GM23338 (cell line): ENCODE measurements at regions not wholly inside any gene's neighbourhood (a gene's known extent, or its start where the extent isn't known, plus 50 kb on each side); places are given as distances from the start of the nearest gene placed in this dataset.

ENCODE experiments used
- ATAC-seq: fragments of 200-7000 bp; cut with Tn5 transposase; 3 replicates; pipeline ENCODE4 v1.9.1; 2020
- DNase-seq: peaks from one replicate; pipeline ENCODE4 v3.0.0-alpha.2; 2015; ENCODE audit warnings: low spot score
- H2AFZ ChIP-seq: fragments of 200-600 bp; sonication (generic); 2 replicates; pipeline ENCODE4 v1.8.0; 2016; ENCODE audit warnings: antibody characterized with exemption, mild to moderate bottlenecking, moderate library complexity
- H3F3A ChIP-seq: fragments of 200-600 bp; sonication (generic); replicated peaks from 2 replicates; pipeline ENCODE4 v1.8.0; 2017; ENCODE audit warnings: antibody characterized with exemption, mixed run types, low read depth
- H3K27ac ChIP-seq: fragments of 200-600 bp; sonication (generic); 2 replicates; pipeline ENCODE4 v1.6.1; 2016; ENCODE audit warnings: low read depth
- H3K27me3 ChIP-seq: fragments of 200-600 bp; sonication (generic); 2 replicates; pipeline ENCODE4 v1.8.0; 2016; ENCODE audit warnings: mild to moderate bottlenecking, mixed run types, moderate library complexity; ENCODE audit not compliant: insufficient read depth
- H3K36me3 ChIP-seq: fragments of 200-600 bp; sonication (generic); 2 replicates; pipeline ENCODE4 v1.8.0; 2016; ENCODE audit warnings: mild to moderate bottlenecking; ENCODE audit not compliant: insufficient read depth
- H3K4me1 ChIP-seq: fragments of 200-600 bp; sonication (generic); 2 replicates; pipeline ENCODE4 v1.8.0; 2016; ENCODE audit warnings: mild to moderate bottlenecking, moderate library complexity; ENCODE audit not compliant: insufficient read depth
- H3K4me2 ChIP-seq: fragments of 200-600 bp; sonication (generic); 2 replicates; pipeline ENCODE4 v1.7.1; 2017; ENCODE audit warnings: mixed run types
- H3K4me3 ChIP-seq: fragments of 200-600 bp; sonication (generic); 2 replicates; pipeline ENCODE4 v1.6.1; 2016; ENCODE audit warnings: mixed run types
- H3K79me2 ChIP-seq: fragments of 200-600 bp; sonication (generic); replicated peaks from 2 replicates; pipeline ENCODE4 v1.8.0; 2017; ENCODE audit warnings: mild to moderate bottlenecking; ENCODE audit not compliant: insufficient read depth
- H3K9me2 ChIP-seq: fragments of 200-600 bp; sonication (generic); 2 replicates; pipeline ENCODE4 v1.8.0; 2017; ENCODE audit not compliant: insufficient read depth
- H4K20me1 ChIP-seq: fragments of 200-600 bp; sonication (generic); replicated peaks from 2 replicates; pipeline ENCODE4 v1.8.0; 2017; ENCODE audit warnings: mild to moderate bottlenecking; ENCODE audit not compliant: insufficient read depth
- H3K27ac Mint-ChIP-seq: 2 replicates; pipeline ENCODE4 v1.8.0; 2020; ENCODE audit warnings: inconsistent platforms, mild to moderate bottlenecking, moderate library complexity, mixed read lengths
- H3K27me3 Mint-ChIP-seq: 3 replicates; pipeline ENCODE4 v1.8.0; 2022; ENCODE audit warnings: low read depth, mild to moderate bottlenecking, moderate library complexity, mixed read lengths, inconsistent platforms; ENCODE audit not compliant: insufficient read depth, poor library complexity
- H3K36me3 Mint-ChIP-seq: 3 replicates; pipeline ENCODE4 v1.8.0; 2021; ENCODE audit warnings: low read depth, mild to moderate bottlenecking, inconsistent platforms, moderate library complexity, mixed read lengths
- H3K4me1 Mint-ChIP-seq: 3 replicates; pipeline ENCODE4 v1.8.0; 2020; ENCODE audit warnings: mild to moderate bottlenecking, inconsistent platforms, mixed read lengths
- H3K4me3 Mint-ChIP-seq: 3 replicates; pipeline ENCODE4 v1.8.0; 2021; ENCODE audit warnings: moderate library complexity, mild to moderate bottlenecking, inconsistent platforms, mixed read lengths
- H3K9me3 Mint-ChIP-seq: 3 replicates; pipeline ENCODE4 v1.8.0; 2020; ENCODE audit warnings: moderate library complexity, mild to moderate bottlenecking, inconsistent platforms, mixed read lengths
- CREB1 ChIP-seq: fragments of 250-450 bp; sonication (Bioruptor Pico); IDR thresholded peaks from 2 replicates; pipeline ENCODE4 v1.5.0; 2020; ENCODE audit warnings: low read depth, mild to moderate bottlenecking, moderate library complexity
- EZH2 ChIP-seq: fragments of 200-600 bp; sonication (generic); IDR thresholded peaks from one replicate; pipeline ENCODE4 v1.8.0; 2017; ENCODE audit warnings: antibody characterized with exemption, mild to moderate bottlenecking, low read depth; ENCODE audit not compliant: unreplicated experiment
- EZH2phosphoT487 ChIP-seq: fragments of 200-600 bp; sonication (generic); IDR thresholded peaks from one replicate; pipeline ENCODE4 v1.8.1; 2018; ENCODE audit warnings: antibody characterized with exemption; ENCODE audit not compliant: unreplicated experiment
- NANOG ChIP-seq: IDR thresholded peaks from 2 replicates; pipeline ENCODE4 v1.6.1; 2016; ENCODE audit warnings: antibody characterized with exemption, borderline replicate concordance
- POLR2AphosphoS5 ChIP-seq: IDR thresholded peaks from 2 replicates; pipeline ENCODE4 v1.6.1; 2016; ENCODE audit warnings: antibody characterized with exemption, low read depth
- STAT1 ChIP-seq: IDR thresholded peaks from one replicate; pipeline ENCODE4 v1.6.1; 2016; ENCODE audit warnings: antibody characterized with exemption; ENCODE audit not compliant: unreplicated experiment
- ZNF114 ChIP-seq: fragments of 250-450 bp; sonication (Bioruptor Pico); IDR thresholded peaks from 2 replicates; pipeline ENCODE4 v1.5.0; 2020; ENCODE audit warnings: mild to moderate bottlenecking, moderate library complexity
- ZNF331 ChIP-seq: fragments of 250-450 bp; sonication (Bioruptor Pico); IDR thresholded peaks from 2 replicates; pipeline ENCODE4 v1.5.0; 2020; ENCODE audit warnings: low read depth, mild to moderate bottlenecking, moderate library complexity
- TF ChIP-seq, protein P1 (sequence below): fragments of 250-450 bp; sonication (Bioruptor Pico); IDR thresholded peaks from 2 replicates; pipeline ENCODE4 v1.5.0; 2020; ENCODE audit warnings: mild to moderate bottlenecking, moderate library complexity
- TF ChIP-seq, protein P2 (sequence below): IDR thresholded peaks from 2 replicates; pipeline ENCODE4 v1.6.1; 2016; ENCODE audit warnings: antibody characterized with exemption
- TF ChIP-seq, protein P3 (sequence below), 2 experiments: fragments of 200-600 bp in 1 of 2; sonication (generic) in 1 of 2; conservative IDR thresholded peaks; 2 replicates each; pipeline versions ENCODE4 v1.5.1 to v1.6.1; 2016 to 2017; ENCODE audit warnings: antibody characterized with exemption in 2 of 2, low read depth in 2 of 2, mild to moderate bottlenecking in 2 of 2, moderate library complexity in 1 of 2
- TF ChIP-seq, protein P4 (sequence below): IDR thresholded peaks from one replicate; pipeline ENCODE4 v1.6.1; 2018; ENCODE audit warnings: antibody characterized with exemption; ENCODE audit not compliant: unreplicated experiment

DNA sequence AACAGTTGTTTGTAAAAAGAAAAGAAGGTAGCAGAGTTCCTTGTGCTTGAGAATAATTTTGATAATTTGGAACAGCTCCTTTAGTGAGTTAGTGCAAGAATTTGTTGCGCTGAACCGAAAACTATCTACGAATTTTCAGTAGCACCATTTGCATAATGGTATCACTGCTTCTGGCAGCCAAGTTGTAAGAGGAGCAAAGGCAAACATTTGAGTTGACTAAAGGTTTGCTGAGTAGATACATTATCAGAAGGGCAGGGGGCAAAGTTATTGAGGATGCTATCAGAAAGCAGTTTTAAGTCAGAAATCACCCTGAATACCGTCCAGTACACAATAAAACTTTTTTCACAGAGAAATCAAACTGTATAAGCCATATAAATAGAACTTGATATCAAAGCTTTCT lies 181.5 kb upstream of the MOCS2 start:
- no peaks in the 10 kb centered on the region for H3K27me3 Mint-ChIP-seq
- H3K79me2 ChIP-seq: no peaks in the 10 kb centered on the region
- H3F3A ChIP-seq: no peaks in the 10 kb centered on the region
- TF ChIP-seq, protein P1, sequence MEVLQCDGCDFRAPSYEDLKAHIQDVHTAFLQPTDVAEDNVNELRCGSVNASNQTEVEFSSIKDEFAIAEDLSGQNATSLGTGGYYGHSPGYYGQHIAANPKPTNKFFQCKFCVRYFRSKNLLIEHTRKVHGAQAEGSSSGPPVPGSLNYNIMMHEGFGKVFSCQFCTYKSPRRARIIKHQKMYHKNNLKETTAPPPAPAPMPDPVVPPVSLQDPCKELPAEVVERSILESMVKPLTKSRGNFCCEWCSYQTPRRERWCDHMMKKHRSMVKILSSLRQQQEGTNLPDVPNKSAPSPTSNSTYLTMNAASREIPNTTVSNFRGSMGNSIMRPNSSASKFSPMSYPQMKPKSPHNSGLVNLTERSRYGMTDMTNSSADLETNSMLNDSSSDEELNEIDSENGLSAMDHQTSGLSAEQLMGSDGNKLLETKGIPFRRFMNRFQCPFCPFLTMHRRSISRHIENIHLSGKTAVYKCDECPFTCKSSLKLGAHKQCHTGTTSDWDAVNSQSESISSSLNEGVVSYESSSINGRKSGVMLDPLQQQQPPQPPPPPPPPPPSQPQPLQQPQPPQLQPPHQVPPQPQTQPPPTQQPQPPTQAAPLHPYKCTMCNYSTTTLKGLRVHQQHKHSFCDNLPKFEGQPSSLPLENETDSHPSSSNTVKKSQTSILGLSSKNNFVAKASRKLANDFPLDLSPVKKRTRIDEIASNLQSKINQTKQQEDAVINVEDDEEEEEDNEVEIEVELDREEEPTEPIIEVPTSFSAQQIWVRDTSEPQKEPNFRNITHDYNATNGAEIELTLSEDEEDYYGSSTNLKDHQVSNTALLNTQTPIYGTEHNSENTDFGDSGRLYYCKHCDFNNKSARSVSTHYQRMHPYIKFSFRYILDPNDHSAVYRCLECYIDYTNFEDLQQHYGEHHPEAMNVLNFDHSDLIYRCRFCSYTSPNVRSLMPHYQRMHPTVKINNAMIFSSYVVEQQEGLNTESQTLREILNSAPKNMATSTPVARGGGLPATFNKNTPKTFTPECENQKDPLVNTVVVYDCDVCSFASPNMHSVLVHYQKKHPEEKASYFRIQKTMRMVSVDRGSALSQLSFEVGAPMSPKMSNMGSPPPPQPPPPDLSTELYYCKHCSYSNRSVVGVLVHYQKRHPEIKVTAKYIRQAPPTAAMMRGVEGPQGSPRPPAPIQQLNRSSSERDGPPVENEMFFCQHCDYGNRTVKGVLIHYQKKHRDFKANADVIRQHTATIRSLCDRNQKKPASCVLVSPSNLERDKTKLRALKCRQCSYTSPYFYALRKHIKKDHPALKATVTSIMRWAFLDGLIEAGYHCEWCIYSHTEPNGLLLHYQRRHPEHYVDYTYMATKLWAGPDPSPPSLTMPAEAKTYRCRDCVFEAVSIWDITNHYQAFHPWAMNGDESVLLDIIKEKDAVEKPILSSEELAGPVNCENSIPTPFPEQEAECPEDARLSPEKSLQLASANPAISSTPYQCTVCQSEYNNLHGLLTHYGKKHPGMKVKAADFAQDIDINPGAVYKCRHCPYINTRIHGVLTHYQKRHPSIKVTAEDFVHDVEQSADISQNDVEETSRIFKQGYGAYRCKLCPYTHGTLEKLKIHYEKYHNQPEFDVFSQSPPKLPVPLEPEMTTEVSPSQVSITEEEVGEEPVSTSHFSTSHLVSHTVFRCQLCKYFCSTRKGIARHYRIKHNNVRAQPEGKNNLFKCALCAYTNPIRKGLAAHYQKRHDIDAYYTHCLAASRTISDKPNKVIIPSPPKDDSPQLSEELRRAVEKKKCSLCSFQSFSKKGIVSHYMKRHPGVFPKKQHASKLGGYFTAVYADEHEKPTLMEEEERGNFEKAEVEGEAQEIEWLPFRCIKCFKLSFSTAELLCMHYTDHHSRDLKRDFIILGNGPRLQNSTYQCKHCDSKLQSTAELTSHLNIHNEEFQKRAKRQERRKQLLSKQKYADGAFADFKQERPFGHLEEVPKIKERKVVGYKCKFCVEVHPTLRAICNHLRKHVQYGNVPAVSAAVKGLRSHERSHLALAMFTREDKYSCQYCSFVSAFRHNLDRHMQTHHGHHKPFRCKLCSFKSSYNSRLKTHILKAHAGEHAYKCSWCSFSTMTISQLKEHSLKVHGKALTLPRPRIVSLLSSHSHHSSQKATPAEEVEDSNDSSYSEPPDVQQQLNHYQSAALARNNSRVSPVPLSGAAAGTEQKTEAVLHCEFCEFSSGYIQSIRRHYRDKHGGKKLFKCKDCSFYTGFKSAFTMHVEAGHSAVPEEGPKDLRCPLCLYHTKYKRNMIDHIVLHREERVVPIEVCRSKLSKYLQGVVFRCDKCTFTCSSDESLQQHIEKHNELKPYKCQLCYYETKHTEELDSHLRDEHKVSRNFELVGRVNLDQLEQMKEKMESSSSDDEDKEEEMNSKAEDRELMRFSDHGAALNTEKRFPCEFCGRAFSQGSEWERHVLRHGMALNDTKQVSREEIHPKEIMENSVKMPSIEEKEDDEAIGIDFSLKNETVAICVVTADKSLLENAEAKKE (CRISPR knock-in tag): no peak
- TF ChIP-seq, protein P2, sequence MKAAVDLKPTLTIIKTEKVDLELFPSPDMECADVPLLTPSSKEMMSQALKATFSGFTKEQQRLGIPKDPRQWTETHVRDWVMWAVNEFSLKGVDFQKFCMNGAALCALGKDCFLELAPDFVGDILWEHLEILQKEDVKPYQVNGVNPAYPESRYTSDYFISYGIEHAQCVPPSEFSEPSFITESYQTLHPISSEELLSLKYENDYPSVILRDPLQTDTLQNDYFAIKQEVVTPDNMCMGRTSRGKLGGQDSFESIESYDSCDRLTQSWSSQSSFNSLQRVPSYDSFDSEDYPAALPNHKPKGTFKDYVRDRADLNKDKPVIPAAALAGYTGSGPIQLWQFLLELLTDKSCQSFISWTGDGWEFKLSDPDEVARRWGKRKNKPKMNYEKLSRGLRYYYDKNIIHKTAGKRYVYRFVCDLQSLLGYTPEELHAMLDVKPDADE: no peak
- no peak for TF ChIP-seq EZH2
- TF ChIP-seq ZNF114 (CRISPR knock-in tag): no peak
- no peak for TF ChIP-seq CREB1
- TF ChIP-seq, protein P3, sequence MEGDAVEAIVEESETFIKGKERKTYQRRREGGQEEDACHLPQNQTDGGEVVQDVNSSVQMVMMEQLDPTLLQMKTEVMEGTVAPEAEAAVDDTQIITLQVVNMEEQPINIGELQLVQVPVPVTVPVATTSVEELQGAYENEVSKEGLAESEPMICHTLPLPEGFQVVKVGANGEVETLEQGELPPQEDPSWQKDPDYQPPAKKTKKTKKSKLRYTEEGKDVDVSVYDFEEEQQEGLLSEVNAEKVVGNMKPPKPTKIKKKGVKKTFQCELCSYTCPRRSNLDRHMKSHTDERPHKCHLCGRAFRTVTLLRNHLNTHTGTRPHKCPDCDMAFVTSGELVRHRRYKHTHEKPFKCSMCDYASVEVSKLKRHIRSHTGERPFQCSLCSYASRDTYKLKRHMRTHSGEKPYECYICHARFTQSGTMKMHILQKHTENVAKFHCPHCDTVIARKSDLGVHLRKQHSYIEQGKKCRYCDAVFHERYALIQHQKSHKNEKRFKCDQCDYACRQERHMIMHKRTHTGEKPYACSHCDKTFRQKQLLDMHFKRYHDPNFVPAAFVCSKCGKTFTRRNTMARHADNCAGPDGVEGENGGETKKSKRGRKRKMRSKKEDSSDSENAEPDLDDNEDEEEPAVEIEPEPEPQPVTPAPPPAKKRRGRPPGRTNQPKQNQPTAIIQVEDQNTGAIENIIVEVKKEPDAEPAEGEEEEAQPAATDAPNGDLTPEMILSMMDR (conservative IDR thresholded peaks at IDR 0.05; ENCODE audit: low read depth in 2 of 2): no peak
- TF ChIP-seq STAT1: no peak
- TF ChIP-seq, protein P4, sequence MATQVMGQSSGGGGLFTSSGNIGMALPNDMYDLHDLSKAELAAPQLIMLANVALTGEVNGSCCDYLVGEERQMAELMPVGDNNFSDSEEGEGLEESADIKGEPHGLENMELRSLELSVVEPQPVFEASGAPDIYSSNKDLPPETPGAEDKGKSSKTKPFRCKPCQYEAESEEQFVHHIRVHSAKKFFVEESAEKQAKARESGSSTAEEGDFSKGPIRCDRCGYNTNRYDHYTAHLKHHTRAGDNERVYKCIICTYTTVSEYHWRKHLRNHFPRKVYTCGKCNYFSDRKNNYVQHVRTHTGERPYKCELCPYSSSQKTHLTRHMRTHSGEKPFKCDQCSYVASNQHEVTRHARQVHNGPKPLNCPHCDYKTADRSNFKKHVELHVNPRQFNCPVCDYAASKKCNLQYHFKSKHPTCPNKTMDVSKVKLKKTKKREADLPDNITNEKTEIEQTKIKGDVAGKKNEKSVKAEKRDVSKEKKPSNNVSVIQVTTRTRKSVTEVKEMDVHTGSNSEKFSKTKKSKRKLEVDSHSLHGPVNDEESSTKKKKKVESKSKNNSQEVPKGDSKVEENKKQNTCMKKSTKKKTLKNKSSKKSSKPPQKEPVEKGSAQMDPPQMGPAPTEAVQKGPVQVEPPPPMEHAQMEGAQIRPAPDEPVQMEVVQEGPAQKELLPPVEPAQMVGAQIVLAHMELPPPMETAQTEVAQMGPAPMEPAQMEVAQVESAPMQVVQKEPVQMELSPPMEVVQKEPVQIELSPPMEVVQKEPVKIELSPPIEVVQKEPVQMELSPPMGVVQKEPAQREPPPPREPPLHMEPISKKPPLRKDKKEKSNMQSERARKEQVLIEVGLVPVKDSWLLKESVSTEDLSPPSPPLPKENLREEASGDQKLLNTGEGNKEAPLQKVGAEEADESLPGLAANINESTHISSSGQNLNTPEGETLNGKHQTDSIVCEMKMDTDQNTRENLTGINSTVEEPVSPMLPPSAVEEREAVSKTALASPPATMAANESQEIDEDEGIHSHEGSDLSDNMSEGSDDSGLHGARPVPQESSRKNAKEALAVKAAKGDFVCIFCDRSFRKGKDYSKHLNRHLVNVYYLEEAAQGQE: no peak
- no peak for TF ChIP-seq EZH2phosphoT487
- TF ChIP-seq ZNF331 (CRISPR knock-in tag): no peak
- no peak for TF ChIP-seq POLR2AphosphoS5
- no peak for TF ChIP-seq NANOG
- DNase-seq: no peak
- no peak overlapping the region for H3K4me3 ChIP-seq
- H2AFZ ChIP-seq: no peak overlapping the region; the same call in 1 of the 2 replicates
- H3K27ac Mint-ChIP-seq: no peak overlapping the region
- H3K4me1 Mint-ChIP-seq: no peaks in the 10 kb centered on the region
- no peaks in the 10 kb centered on the region for H4K20me1 ChIP-seq
- no peak overlapping the region for H3K27ac ChIP-seq
- no peaks in the 10 kb centered on the region for H3K36me3 ChIP-seq
- no peak overlapping the region for H3K4me2 ChIP-seq
- peaks cover 14% of the 10 kb centered on the region; the same call in 2 of the 3 replicates for H3K36me3 Mint-ChIP-seq
- H3K27me3 ChIP-seq: no peaks in the 10 kb centered on the region
- no peak for ATAC-seq
- peaks cover 7% of the 10 kb centered on the region; the same call in 1 of the 2 replicates for H3K9me2 ChIP-seq
- H3K9me3 Mint-ChIP-seq: peaks cover 25% of the 10 kb centered on the region
- no peak overlapping the region for H3K4me3 Mint-ChIP-seq
- H3K4me1 ChIP-seq: no peaks in the 10 kb centered on the region
